Inflammatory macrophage treated with lipopolysaccharide for 1 hour (primary cell): ENCODE measurements at regions not wholly inside any gene's neighbourhood (a gene's known extent, or its start where the extent isn't known, plus 50 kb on each side); places are given as distances from the start of the nearest gene placed in this dataset.

ENCODE experiments used
- DNase-seq, 2 donors: peaks; one replicate each; pipeline ENCODE4 v3.0.0-alpha.2; 2020 to 2022

GRCh38 chr1:18535391-18536210 is 54.9 kb downstream of the KLHDC7A start:
- no peak for DNase-seq

GRCh38 chr1:18536356-18536755 is 55.6 kb downstream of the KLHDC7A start:
- no peak for DNase-seq

GRCh38 chr1:18536915-18537314 is 56.2 kb downstream of the KLHDC7A start:
- no peak for DNase-seq

DNA sequence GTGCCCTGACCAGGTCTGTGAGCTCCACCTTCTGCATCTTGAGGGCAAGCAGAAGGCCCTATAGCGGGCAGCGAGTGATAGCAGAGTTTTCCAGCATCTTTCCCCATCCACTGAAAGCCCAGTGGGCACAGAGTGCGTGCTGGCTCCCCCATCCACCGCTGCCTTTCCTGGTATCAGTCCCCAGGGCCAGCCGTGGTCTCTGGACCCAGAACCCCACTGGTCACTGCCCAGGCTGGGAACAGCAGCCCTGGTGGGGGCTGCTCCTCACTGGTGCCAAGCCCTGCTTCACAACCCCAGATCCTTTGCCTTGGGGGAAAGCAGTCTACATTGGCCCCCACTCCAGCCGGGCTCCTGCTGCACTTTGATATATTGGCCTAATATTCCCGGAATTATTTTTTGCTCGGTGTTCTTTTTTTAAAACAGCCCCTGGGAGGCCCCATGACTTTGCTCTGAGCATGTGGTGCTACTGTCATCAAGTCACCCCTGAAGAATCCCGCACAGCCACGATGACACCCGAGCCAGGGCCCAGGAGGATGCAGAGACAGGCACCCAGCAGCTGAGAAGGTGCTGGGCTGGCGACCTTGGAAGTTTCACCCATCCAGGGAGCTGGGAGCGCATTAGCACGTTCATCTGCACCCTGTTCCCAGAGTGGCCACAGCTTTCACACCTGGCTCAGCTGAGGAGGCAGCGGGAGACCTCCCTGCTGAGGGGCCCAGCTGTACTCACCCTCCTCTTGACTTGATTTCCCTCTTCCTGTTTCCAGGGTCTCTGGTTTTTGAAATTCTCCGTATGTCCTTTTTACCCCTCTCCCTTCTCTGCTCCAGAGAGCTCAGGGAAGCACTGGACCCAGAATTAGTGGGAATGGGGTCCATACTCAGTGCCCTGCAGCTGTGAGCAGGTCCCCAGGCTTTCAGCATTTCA is 56.9 kb downstream of the KLHDC7A start:
- DNase-seq = no peak

- DNase-seq = no peak
These were observed 58.4 kb downstream of the KLHDC7A start for GRCh38 chr1:18539171-18539570.

DNA sequence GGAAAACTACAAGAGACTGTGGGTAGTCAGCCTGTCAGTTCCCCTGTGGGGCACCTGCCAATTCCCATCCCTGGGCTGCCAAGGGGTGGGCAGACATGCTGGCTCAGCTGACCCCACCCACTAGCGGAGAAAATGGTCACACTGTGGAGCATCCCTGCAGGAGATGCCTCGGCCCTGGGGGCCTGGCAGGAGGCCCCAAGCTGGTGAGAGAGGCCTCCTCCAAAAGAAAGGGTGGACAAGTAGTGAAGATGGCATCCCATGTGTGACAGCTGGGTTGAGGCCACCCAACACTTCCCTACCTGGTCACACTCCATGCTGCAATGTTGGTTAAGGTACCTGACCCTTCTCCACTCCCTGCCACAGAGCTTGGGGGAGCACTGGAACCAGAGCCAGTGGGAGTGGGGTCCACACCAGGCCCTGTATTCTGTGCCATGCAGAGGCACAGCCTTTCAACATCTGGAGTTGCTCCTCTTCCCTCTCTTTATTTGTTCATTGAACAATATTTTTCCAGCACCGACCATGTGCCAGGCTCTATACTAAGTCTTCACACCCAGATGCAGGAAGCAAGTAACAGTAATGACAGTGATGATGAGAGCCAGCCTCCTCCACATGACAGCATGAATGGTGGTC is 59.5 kb downstream of the KLHDC7A start:
- no peak for DNase-seq

- no peak for DNase-seq
These were observed 60.5 kb downstream of the KLHDC7A start for GRCh38 chr1:18541046-18541795.

DNA sequence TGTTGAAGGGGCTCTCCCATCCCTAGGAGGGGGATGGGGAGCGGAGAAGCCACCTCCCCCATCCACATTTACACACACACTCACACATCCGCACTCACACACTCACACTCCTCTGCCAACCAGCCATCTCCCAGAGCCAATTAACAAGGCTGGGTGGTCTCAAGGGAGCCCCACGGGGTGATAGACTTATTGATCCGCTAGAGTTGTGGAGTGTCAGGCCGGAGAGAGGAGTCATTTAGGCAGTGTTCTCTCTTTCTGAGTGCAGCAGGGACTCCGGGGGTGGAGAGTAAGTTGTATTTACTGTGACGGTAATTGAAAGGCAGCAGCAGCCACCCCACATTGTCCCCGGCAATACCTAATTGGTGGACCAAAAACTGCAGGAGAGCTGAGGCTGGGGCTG is 61.6 kb downstream of the KLHDC7A start:
- DNase-seq = no peak

DNA sequence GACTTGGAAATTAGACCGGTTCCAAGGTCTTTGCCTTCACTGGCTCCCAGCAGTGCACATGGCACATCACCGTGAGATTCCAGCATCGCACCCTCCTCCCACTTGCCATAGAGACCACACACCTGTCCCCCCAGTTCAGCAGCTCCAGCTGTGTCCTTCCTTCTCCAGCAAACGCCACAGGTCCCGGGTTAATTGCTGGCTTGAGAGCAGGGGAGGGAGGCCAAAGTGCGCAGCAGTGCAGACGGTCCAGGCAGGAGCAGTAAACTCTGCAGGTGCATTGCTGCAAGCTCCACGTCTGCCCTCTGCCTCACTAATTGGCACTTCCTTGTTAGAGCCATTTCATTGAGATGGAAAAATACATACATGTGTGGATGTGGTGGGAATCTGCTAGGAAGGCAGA is 65.3 kb downstream of the KLHDC7A start:
- DNase-seq = no peak

- DNase-seq = no peak
These were observed 66.7 kb downstream of the KLHDC7A start for GRCh38 chr1:18547460-18547859.

- DNase-seq = no peak
These were observed 67.9 kb downstream of the KLHDC7A start for GRCh38 chr1:18548643-18549042.

DNA sequence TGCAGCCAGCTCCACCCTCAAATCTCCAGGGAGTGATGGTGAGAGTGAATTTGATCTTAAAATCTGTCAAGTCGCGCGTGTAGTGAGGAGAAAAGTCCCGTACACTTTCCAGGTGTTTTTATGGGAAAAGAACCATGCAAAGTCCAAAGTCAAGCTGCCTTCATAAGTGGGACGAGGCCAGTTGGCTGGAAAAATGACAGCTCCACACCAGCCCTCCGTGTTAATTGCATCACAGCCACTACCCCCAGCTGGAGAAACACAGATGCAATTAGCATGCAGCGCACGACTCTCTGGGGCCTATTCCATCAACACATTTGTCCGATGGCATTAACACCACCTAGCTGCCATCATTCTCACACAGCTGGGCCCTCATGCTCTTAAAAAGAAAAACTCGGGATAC is 68.4 kb downstream of the KLHDC7A start:
- DNase-seq = no peak

DNA sequence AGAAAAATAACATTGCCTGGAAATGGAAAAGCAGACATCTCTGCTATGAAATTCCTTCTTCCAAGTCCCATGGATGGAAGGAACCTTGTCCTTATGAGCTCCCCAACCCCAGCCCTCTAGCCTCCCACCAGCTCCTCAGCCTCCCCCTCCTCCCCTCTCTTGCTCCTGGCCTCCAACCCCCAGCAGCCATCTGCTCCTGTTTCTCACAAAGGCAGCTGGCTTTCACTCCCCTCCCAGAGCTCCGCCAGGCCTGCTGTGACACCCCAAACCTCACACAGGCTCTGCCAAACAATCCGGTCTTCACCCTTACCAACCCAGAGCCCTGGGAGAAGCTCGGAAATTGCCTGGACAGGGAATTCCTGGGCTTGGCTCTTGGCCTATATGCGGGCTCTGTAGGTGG is 69.2 kb downstream of the KLHDC7A start:
- no peak for DNase-seq

GRCh38 chr1:18552631-18553030 is 71.9 kb downstream of the KLHDC7A start:
- no peak for DNase-seq

- DNase-seq = no peak
These were observed 72.7 kb downstream of the KLHDC7A start for GRCh38 chr1:18553388-18553787.

GRCh38 chr1:18554099-18554498 is 73.4 kb downstream of the KLHDC7A start:
- DNase-seq = no peak

DNA sequence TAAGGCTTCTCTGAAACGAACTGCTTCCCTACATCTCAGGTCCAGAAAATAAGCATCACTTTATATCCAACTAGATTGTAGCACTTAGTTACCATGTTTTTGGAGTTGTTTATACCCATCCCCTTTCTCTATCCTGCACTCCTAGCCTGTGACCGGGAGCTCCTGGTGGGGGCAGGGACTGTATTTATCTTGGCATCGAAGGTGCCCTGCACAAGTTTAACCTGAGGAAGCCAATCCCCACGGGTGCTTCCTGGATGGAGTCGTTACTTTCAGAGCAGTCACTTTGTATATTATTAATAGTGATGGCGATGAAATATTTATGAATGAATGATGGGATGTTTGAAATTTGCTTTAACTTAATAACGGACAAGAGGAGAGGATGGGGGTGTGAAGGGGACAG is 73.9 kb downstream of the KLHDC7A start:
- no peak for DNase-seq

DNA sequence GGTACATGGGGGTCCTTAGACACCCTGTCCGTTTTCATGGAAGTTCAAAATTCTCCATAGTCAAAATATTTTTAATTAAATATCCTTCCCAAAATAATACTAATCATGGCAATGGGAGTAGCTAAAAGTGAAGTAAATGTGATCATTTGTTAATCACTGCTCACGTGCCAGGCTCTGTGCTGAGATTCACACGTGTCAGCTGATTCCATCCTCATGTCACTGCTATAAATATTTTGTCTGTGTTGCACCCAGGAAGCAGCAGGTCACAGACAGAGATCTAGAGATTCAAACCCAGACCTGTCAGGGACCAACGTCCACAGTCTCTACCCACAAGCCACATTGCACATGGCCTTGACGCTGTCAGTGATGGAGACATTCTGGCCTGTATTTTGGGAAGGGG is 74.3 kb downstream of the KLHDC7A start:
- no peak for DNase-seq

- DNase-seq = no peak
These were observed 74.3 kb upstream of the PAX7 start for GRCh38 chr1:18556364-18556763.

- DNase-seq = peak in 1 of 2 donors; percentile 12
These were observed 72.8 kb upstream of the PAX7 start for GRCh38 chr1:18557621-18558465.

DNA sequence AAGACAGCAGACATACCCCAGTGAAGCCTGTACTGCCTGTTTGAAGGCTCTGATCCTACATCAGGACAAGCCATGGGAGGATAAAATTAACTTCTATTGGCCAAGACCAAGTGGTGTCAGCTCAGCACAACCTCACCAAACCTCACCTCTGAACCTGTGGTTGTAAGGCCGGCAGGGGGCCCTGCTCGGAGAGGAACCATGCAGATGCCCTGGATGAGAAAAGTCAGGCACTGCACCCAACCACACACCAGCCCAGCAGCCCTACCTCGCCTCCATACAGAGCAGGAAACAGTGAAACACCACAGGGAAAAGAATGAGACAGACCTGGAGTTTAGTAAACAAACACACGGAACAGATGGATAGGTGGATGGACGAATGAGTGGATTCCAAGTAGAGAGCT is 70.0 kb upstream of the PAX7 start:
- no peak for DNase-seq

DNA sequence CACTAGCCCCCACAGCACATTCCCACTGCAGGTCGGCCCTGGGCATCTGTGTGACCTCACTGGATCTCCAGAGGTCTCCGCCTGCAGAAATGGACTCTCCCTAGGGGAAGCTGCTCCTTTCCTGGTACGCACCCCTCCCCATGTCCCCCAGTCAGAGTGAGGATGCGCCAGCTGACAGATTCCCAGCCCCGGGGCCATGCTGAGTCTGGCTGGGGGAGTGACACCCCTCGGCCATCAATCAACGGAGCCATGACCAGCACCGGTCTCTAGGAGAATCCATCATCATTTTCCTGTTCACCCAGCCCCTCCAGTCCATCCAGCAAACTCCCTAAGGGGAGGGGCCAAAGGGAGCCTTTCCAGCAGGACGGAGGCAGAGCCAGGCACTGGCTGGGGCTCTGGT is 68.7 kb upstream of the PAX7 start:
- DNase-seq = no peak
